WTC11 (cell line): ENCODE measurements at regions not wholly inside any gene's neighbourhood (a gene's known extent, or its start where the extent isn't known, plus 50 kb on each side); places are given as distances from the start of the nearest gene placed in this dataset.

Experiments
- ATAC-seq: fragments of 200-7000 bp; cut with Tn5 transposase; 2 replicates; pipeline ENCODE4 v1.10.0; 2021; ENCODE audit warnings: mild to moderate bottlenecking, moderate library complexity
- CTCF ChIA-PET: fragments of 300-600 bp; sonication (Branson Sonifier 250); formaldehyde crosslinking; loops from one replicate; lab custom pipeline; 2021; ENCODE audit warnings: antibody characterized with exemption; lab: Charles Lee
- POLR2A ChIA-PET: fragments of 350-600 bp; sonication (Branson Sonifier 250); formaldehyde crosslinking; loops from one replicate; lab custom pipeline; 2021; ENCODE audit warnings: antibody characterized with exemption; lab: Charles Lee
- DNase-seq: peaks from one replicate; pipeline ENCODE4 v3.0.0; 2021; ENCODE audit warnings: low spot score
- H3K27ac Mint-ChIP-seq: 2 replicates; pipeline ENCODE4 v1.8.0; 2021; ENCODE audit warnings: mixed read lengths
- H3K27me3 Mint-ChIP-seq: 2 replicates; pipeline ENCODE4 v1.8.0; 2021; ENCODE audit warnings: low read depth, mild to moderate bottlenecking, moderate library complexity, mixed read lengths
- H3K36me3 Mint-ChIP-seq: 2 replicates; pipeline ENCODE4 v1.8.0; 2021; ENCODE audit warnings: mixed read lengths
- H3K4me1 Mint-ChIP-seq: 2 replicates; pipeline ENCODE4 v1.8.0; 2022; ENCODE audit warnings: mixed read lengths
- H3K4me3 Mint-ChIP-seq: 2 replicates; pipeline ENCODE4 v1.8.0; 2021; ENCODE audit warnings: mild to moderate bottlenecking, moderate library complexity, mixed read lengths
- H3K9me3 Mint-ChIP-seq: 2 replicates; pipeline ENCODE4 v1.8.0; 2021; ENCODE audit warnings: mixed read lengths
- ARID4B ChIP-seq: sonication (generic); formaldehyde crosslinking; IDR thresholded peaks from 2 replicates; pipeline ENCODE4 v1.8.0; 2023; ENCODE audit warnings: missing genetic modification reagents, mild to moderate bottlenecking, borderline replicate concordance
- ATF3 ChIP-seq: sonication (generic); formaldehyde crosslinking; conservative IDR thresholded peaks from 2 replicates; pipeline ENCODE4 v1.8.1; 2022; ENCODE audit warnings: mild to moderate bottlenecking, missing genetic modification reagents
- E2F1 ChIP-seq: sonication (generic); formaldehyde crosslinking; IDR thresholded peaks from 2 replicates; pipeline ENCODE4 v1.8.0; 2022; ENCODE audit warnings: mild to moderate bottlenecking, missing genetic modification reagents
- FOXK1 ChIP-seq: sonication (generic); formaldehyde crosslinking; IDR thresholded peaks from 2 replicates; pipeline ENCODE4 v1.8.0; 2022; ENCODE audit warnings: mild to moderate bottlenecking, moderate library complexity, missing genetic modification reagents
- GRHL2 ChIP-seq: fragments of 250-450 bp; sonication (Bioruptor Pico); IDR thresholded peaks from 2 replicates; pipeline ENCODE4 v1.8.0; 2022; ENCODE audit warnings: mild to moderate bottlenecking, moderate library complexity; ENCODE audit not compliant: insufficient replicate concordance, severe bottlenecking
- IRF1 ChIP-seq: sonication (generic); formaldehyde crosslinking; IDR thresholded peaks from 2 replicates; pipeline ENCODE4 v1.8.0; 2023; ENCODE audit warnings: missing genetic modification reagents
- IRF2 ChIP-seq: sonication (generic); formaldehyde crosslinking; IDR thresholded peaks from 2 replicates; pipeline ENCODE4 v1.8.0; 2022; ENCODE audit warnings: low read depth, missing genetic modification reagents, borderline replicate concordance
- JAZF1 ChIP-seq: fragments of 250-450 bp; sonication (Bioruptor Pico); IDR thresholded peaks from 2 replicates; pipeline ENCODE4 v1.9.0; 2021; ENCODE audit warnings: moderate library complexity, mild to moderate bottlenecking, inconsistent platforms
- KAT7 ChIP-seq: sonication (generic); formaldehyde crosslinking; IDR thresholded peaks from 2 replicates; pipeline ENCODE4 v1.8.1; 2023; ENCODE audit warnings: missing genetic modification reagents, mild to moderate bottlenecking, borderline replicate concordance
- NFATC4 ChIP-seq: fragments of 250-450 bp; sonication (Bioruptor Pico); IDR thresholded peaks from 2 replicates; pipeline ENCODE4 v1.9.0; 2021; ENCODE audit warnings: mild to moderate bottlenecking
- NR1H2 ChIP-seq: sonication (generic); formaldehyde crosslinking; IDR thresholded peaks from 2 replicates; pipeline ENCODE4 v1.9.0; 2021; ENCODE audit warnings: mild to moderate bottlenecking, moderate library complexity, missing genetic modification reagents
- NR2C2 ChIP-seq: sonication (generic); formaldehyde crosslinking; IDR thresholded peaks from 2 replicates; pipeline ENCODE4 v1.8.0; 2022; ENCODE audit warnings: mild to moderate bottlenecking, missing genetic modification reagents
- PREB ChIP-seq: sonication (generic); formaldehyde crosslinking; IDR thresholded peaks from 2 replicates; pipeline ENCODE4 v1.8.1; 2022; ENCODE audit warnings: mild to moderate bottlenecking, missing genetic modification reagents, moderate library complexity, borderline replicate concordance
- PRRX2 ChIP-seq: fragments of 250-450 bp; sonication (Bioruptor Pico); IDR thresholded peaks from 2 replicates; pipeline ENCODE4 v1.8.0; 2021; ENCODE audit warnings: mild to moderate bottlenecking
- TEAD4 ChIP-seq: sonication (generic); formaldehyde crosslinking; IDR thresholded peaks from 2 replicates; pipeline ENCODE4 v1.8.0; 2022; ENCODE audit warnings: mild to moderate bottlenecking, missing genetic modification reagents
- USF1 ChIP-seq: sonication (generic); formaldehyde crosslinking; IDR thresholded peaks from 2 replicates; pipeline ENCODE4 v1.8.0; 2022; ENCODE audit warnings: mild to moderate bottlenecking, missing genetic modification reagents
- USF2 ChIP-seq: sonication (generic); formaldehyde crosslinking; IDR thresholded peaks from 2 replicates; pipeline ENCODE4 v1.8.1; 2023; ENCODE audit warnings: mild to moderate bottlenecking, missing genetic modification reagents, moderate library complexity
- ZBTB21 ChIP-seq: sonication (generic); formaldehyde crosslinking; IDR thresholded peaks from 2 replicates; pipeline ENCODE4 v1.8.1; 2023; ENCODE audit warnings: mild to moderate bottlenecking, missing genetic modification reagents, borderline replicate concordance
- ZNF396 ChIP-seq: fragments of 250-450 bp; sonication (Bioruptor Pico); IDR thresholded peaks from 2 replicates; pipeline ENCODE4 v1.8.0; 2021; ENCODE audit warnings: mild to moderate bottlenecking, moderate library complexity, borderline replicate concordance

GRCh38 chr1:30275926-30276764 lies 447.2 kb downstream of the MATN1 start:
- ATAC-seq (no peak), DNase-seq (no peak)
- no peak overlapping the region for H3K27ac Mint-ChIP-seq
- no peaks in the 10 kb centered on the region; the same call in 1 of the 2 replicates for H3K27me3 Mint-ChIP-seq
- POLR2A ChIA-PET: no interaction called here
- H3K9me3 Mint-ChIP-seq: no peaks in the 10 kb centered on the region
- no peaks in the 10 kb centered on the region for H3K4me1 Mint-ChIP-seq
- no peaks in the 10 kb centered on the region for H3K36me3 Mint-ChIP-seq
- TF ChIP-seq KAT7 (CRISPR knock-in tag) (no peak), NFATC4 (no peak), TEAD4 (CRISPR knock-in tag) (no peak), NR1H2 (no peak), IRF1 (CRISPR knock-in tag) (no peak), PREB (no peak), USF2 (CRISPR knock-in tag) (no peak), ZNF396 (CRISPR knock-in tag) (no peak), FOXK1 (no peak), NR2C2 (no peak), GRHL2 (CRISPR knock-in tag) (no peak), JAZF1 (CRISPR knock-in tag) (no peak), USF1 (CRISPR knock-in tag) (no peak), ZBTB21 (CRISPR knock-in tag) (no peak), ATF3 (CRISPR knock-in tag) (no peak), ARID4B (CRISPR knock-in tag) (no peak), E2F1 (CRISPR knock-in tag) (no peak), PRRX2 (CRISPR knock-in tag) (no peak), IRF2 (CRISPR knock-in tag) (no peak)
- no peak overlapping the region for H3K4me3 Mint-ChIP-seq
- CTCF ChIA-PET: interaction anchor here (2.7 kb wide), 1 partner anchor 104 kb away, joined by 6 read pairs; no protein-coding TSS in a partner anchor
